ENCODE measurements at regions not wholly inside any gene's neighbourhood (a gene's known extent, or its start where the extent isn't known, plus 50 kb on each side); places are given as distances from the start of the nearest gene placed in this dataset.
"Not testable (repeated sequence)": the region's sequence is repeated elsewhere in the genome, so short reads cannot be mapped to it uniquely, and the experiment has no call there.

DNA sequence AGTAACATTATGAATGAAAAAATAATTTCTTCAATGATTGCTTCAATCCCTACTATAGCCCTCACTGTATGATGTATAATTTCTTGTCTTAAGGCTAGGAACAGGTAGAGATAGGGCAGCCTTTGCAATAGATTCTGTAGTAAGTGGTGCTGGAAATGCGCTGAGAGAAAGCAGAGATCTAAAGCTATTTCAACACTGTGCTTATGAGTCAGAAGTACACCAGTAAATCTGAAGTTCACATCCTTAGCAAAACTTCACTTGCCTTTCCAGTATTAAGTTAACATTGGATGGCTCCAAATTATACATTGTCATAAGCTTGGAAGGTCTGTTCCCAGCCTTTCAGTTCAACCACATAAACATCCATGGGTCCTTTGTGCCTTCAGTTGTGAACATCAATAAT, 178.2 kb upstream of the EPHA4 start:
- DNase-seq: no peak

DNA sequence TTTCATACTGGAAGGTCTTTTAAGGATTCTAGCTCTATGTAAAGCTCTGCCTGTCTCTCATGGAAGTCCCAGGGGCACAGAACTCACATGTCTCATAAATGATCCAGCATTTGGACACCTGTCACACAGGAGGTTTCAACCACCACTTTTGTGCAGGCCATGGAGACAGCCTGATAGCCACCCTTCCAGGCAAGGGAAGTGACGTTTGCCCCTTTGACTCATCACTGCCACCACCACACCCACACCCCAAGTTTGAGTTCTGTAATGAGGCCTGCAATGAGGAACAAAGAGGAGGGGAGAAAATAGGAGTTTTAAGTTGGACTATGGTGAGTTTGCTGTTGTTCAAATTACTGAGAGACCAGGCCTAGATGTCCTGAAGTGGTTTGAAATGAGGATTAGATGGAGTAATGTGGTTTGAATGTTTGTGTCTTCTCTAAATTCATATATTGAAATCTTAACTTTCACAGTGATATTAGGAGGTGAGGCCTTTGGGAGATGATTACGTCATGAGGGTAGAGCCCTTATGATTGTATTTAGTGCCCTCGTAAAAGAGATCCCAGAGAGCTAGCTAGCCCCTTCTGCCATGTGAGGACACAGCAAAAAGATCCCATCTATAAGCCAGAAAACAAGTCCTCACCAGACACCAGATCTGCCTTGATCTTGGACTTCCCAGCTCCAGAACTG, 175.3 kb upstream of the EPHA4 start:
- no peak for DNase-seq

DNA sequence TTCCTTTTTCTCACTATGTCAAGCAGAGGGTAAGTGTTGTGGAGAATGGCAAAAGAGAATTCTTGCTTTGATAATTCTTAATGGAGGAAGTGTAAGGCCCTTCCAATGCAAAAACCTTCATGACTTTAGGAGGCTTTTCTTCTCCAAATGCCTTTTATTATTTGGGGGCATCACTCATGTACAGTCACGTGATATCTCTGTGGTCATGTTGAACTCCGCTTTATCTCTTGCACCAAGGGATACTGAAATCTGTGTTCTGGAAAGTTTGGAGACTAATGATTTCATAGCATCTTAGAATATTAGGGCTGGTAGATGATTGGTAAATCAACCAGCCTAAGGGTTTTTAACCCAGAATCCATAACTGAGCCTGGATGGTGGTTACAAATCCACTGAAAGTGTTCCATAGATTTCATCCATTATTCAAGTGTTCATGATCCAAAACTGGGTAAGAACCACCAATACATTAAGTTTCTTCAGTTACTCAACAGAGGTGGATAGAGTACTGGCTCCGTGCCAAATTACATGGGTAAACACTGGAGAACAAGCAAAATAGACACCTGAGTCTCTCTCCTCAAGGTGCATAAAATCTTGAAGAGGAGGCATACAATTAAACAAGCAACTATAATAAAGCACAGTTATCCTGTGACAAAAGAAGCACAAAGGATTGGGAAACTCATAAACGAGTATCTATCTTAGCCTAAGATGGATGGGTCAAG, 169.6 kb upstream of the EPHA4 start:
- DNase-seq: no peak

DNA sequence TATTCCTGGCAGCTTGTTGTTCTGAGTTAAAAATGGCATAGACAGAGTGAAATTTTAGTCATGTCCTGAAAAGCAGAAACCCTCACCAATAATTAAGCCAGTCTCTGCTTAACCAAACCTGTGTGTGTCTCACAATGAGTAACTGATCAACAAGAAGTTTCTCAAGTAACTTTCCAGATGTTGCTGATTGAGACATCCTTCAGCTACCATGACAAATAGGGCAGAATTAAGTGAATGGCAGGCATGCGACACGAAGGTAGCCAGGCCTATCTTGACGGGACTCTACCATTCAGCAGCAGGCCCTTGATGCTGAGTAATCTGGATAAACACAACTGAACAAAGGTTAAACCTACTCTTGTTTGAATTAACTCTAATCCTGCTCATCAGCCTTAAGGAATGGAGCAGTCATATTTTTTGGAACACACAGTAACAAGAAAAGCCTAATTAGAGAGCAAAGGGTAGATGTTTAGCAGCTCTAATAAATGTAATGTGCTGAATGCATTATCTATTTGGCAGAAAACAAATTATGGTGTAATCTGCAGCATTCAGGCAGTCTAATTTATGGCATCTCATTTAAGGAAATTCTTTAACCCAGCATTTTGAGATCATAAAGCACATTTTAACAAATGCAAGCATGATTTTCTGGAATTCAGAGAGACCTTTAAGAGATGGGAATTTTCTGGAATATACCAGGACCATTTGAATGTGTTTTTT, 159.5 kb upstream of the EPHA4 start:
- DNase-seq: no peak

DNA sequence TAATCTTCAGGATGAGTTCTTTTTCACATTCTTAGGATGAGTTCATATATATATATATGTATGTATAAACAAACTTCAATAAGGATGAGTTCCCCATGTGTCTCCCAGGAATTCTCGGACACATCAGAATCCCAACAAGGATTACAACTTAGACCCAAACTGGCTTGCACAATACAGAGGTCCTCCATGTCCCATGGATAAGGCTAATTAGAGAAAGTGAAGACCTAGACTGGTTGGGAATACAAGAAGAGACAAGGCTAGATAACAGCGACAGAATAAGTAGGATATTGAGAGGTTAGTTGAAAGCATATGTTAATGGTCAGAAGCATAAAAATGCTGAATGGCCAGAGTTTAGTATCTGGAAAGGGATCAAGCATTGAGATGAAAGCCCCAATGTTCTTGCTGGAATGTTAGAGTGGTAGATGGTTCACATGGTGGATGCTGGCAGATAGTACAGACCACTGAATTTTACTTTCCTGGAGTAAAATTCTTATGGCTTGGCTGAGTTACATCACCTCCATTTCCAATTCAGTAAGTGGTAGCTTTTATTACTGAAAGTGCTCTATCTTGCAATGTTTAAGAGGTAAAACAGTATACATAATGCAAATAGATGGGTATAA, 154.9 kb upstream of the EPHA4 start:
- DNase-seq: no peak

DNA sequence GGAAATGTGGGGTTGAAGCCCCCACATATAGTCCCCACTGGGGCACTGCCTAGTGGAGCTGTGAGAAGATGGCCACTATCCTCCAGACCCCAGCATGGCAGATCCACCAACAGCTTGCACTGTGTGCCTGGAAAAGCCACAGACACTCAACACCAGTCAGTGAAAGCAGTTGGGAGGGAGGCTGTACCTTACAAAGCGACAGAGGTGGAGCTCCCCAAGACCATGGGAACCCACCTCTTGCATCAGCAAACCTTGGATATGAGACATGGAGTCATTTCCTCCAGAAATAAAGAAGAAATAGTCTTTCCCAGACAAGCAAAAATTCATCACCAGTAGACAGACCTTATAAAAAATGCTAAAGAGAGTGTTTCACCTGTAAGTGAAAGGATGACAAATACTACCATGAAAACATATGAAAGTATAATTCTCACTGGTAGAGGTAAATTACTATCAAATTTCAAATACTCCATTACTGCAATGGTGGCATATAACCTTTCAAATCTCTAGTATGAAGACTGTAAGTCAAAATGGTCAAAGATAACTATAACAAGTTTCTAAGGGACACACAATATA, 152.6 kb upstream of the EPHA4 start:
- no peak for DNase-seq

DNA sequence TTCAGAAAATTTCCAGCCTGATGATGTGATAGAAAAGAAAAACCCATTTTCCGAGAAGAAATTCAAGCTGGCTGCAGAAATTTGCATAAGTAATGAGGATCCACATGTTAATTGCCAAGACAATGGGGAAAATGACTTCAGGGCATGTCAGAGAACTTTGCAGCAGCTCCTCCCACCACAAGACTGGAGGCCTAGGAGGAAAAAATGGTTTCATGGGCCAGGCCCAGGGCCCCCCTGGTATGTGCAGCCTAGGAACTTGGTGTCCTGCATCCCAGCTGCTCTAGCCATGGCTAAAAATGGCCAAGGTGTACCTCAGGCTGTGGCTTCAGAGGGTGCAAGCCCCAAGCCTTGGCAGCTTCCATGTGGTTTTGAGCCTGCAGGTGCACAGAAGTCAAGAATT, 152.0 kb upstream of the EPHA4 start:
- DNase-seq: not testable (repeated sequence)

DNA sequence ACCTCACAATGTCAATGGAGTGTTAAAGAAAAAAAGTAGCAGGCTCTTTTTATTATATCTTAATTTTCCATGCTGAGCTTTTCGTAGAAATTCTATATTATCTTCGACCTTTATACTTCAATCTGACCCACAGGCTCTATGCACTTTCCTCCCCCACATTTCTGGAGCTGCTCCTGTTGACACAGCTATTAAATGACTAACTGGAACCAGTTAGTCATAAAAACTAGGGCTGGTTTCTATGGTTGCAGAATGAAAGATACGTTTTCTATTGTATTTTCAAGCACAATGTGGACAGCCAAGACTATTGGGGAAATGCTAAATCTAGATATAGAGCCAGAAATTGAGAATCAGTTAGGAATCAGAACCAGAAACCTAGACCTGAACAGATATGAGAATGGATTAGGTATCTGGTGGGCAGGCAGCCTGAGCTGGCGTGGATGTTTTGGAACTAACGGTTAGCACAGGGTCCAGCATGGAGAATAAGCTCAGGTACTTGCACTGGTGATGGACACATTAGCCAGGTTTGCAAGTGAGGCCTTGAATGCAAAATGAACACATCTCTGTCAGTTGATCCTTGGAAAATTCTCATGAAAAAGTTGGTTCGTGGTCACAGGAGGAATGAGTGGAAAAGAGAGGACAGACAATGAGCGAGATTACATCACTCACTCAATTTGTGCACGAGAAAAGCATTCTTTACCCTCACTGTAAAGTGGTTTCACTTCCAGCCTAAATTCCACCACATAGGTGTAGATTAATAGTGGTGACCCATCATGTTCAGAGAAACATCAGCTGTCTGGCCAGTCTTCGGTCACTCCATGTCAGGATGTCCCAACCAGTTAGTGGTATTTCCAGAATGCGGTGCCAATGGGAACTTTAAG, 144.6 kb upstream of the EPHA4 start:
- no peak for DNase-seq

DNA sequence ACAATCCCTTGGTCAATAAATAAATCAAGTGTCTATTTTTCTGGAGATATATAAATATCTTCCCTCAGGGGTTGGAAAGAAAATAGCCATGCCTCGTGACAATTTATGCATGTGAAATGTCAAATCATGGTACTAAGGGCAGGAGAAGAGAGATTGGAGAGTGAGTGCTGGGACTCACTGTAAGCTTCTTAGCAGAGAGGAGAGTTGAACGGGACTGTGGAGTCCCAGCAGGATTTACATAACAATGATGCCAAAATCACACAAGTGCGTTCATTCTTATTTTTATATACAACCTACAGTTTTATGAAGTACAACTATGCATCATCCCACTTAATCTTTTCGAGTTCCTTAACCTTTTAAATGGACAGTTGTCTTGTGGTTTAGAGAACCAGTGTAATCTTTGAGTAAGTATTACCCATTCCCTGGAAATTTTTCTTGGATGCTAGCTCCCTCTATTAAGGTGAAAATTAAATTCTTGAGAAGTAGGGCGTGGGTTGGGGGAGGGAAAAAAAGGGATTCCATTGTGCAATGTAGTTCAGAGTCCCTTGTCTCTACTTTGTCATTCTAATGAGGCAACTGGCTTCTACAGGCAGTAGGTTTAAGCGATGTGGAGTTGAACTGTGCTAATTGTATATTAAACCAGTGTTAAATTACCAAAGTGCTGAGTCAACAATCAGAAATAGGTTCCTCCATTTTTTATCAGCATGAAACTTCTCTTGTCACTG, 143.6 kb upstream of the EPHA4 start:
- no peak for DNase-seq

DNA sequence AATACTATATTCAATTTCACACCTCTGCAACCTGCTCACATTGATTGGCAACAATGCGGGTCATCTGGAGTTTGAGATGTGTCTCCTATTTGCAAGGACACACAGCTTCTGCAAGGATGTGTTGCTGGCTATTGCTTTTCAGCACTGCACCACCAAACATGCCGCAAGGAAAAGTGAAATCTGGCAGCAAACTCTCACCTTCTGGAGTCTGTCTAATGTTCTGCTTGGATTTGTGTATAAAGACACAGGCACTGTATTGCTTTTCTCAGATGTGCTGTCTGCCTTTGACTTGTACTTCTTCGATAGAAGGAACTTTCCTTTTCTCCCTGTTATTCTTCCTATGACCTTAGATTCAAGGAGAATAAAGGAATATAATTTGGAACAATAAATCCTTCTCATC, 138.6 kb upstream of the EPHA4 start:
- DNase-seq: no peak

DNA sequence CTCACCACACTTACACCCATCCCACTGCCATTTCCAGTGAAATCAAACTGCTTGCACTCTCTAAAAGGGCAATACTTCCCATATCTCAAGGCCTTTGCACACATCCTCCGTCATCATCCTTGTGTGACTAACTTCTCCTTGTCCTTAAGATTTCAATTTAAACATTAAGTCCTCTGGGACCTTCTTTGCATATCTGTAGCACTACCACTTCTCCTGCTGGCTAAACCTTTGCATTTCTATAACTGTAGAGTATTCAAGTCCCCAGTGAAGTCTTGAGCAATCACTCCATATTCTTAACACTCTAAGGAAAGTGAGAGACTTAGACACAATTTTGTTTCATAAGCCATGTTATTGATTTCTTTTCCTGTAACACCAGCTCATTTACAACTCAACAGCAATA, 136.8 kb upstream of the EPHA4 start:
- DNase-seq: no peak

DNA sequence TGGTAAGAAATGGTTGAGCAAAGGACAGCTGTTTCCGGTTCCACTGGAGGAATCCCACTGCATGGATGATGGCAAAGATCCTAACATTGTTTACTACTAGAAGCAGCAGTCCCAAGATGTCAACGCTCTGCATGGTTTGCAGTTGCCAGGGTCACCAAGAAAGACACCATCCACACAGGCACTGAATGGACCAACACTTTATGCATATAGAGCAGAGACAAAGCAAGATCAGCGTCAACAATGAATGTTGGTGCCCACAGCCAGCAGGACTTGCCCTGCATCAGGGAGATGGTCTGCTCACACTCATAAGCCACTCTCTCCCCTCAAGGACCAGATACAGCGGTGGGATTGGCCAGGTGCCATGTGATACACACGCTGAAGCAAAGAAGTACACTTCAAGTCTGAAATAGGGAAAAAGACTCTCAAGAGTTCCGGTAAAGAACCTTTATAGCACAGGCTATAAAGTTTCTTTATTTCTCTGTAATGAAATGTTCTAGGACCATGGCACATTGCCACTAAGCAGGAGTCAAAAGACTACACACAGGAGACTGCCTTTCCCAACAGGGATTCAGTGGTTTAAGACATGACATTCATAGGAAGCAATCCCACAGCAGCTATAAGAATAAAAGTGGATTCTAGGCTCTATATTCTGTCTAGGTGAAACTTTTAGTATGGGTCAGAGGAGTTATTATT, 133.2 kb upstream of the EPHA4 start:
- DNase-seq: no peak

DNA sequence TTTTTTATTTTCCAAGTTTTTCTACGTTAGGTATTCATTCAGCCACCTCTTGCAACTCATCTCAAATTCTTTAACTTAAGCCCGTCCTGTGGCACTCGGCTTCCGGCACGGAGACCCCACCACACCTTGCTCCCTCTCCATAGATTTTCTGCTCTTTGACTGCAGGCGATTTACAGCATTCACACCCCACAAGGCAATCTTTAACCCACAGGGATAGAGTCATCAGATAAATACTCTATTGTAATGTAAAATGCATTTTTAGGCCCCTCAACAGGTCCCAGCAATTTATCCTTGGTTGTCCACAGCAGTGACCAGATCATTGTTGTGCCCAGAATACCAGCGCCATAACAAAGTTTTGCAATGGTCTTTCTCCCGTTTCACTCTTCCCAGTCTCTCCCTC, 132.3 kb upstream of the EPHA4 start:
- no peak for DNase-seq

DNA sequence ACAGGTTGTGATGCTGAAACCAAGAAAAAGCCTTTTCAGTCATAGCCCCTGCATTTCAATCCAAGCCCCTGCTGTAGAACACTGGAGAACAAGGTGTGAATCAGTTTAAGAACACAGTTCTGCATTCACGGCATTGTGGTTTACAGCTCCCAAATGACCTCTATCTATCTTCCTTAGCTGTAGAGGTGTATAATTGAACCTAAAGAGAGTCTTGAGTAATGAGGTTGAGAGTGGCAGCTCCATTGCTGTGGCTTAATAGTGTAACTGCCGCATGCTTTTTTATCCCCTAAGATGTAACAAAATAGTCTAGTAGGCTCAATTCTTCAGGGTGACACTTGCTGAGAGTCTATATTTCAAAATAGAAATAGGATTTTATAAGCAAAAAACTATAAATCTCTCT, 121.3 kb upstream of the EPHA4 start:
- DNase-seq: no peak

DNA sequence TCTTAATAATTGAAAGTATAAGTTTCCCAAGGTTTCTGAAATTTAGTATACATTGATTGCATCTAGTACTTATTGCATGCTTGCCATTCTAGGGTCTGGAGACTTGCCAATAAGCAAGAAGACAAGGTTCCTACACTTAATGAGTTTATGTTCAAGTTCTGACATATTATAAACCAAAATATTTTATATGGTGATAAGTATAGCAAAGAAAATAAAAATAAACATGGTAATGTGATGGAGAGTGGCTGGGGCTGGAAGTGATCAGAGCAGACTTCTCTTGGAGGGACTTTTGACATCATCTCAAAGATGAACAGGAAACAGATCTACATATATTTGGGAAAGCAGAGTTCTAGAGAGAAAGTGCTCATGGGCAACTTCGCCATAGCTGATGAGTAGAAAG, 119.5 kb upstream of the EPHA4 start:
- no peak for DNase-seq

DNA sequence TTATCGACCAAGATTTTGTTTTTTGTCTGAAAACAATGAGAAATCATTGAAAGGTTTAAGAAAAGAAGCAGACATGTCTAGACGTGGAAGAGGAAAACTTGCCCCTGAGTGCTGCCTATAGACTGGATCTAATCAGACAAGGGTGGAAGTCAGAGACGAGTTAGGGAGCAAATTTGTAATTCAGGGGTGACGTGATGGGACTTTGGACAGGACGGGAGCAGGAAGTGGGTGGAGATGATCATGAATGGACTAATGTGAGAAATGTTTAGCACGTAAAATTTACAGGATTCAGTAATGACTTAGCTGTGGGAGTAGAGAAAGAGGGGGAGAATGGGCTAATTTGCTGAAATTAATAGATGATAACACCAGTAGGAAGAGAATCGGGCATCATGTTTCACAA, 117.0 kb upstream of the EPHA4 start:
- no peak for DNase-seq

DNA sequence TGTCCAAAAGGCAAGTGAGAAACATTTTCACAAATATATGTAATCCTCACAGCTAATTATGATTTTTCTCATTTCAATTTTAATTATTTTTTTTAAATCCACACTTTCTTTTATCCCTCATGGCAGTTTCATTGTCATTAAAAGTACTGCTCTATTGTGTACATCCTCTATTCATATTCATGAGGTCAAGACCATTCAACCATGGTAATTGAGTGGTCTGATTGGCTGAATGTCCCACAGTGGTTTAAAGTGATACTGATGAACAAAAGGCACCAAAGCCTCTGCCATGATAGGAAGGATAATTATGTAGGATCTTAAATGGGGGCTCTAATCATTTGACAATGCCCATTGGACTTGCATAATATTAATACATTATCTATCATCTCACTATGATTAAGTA, 108.4 kb upstream of the EPHA4 start:
- no peak for DNase-seq

DNA sequence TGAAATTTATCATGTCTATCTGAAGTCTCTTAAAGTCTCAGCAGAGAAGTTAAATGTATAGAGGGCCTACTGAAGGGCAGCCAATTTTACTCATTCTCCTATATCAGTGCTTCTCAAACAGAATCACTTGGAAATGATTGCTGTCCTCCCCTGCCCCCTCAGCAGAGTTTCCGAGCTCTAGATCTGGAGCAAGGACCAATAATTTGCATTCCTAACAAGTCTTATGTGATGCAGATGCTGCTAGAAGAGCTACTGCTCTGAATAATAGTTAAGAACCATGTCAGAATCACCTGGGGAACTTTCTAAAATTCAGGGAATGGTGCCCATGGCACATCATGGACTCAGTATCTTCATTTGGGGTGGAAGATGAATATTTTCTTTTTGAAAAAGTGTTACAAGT, 105.6 kb upstream of the EPHA4 start:
- no peak for DNase-seq

DNA sequence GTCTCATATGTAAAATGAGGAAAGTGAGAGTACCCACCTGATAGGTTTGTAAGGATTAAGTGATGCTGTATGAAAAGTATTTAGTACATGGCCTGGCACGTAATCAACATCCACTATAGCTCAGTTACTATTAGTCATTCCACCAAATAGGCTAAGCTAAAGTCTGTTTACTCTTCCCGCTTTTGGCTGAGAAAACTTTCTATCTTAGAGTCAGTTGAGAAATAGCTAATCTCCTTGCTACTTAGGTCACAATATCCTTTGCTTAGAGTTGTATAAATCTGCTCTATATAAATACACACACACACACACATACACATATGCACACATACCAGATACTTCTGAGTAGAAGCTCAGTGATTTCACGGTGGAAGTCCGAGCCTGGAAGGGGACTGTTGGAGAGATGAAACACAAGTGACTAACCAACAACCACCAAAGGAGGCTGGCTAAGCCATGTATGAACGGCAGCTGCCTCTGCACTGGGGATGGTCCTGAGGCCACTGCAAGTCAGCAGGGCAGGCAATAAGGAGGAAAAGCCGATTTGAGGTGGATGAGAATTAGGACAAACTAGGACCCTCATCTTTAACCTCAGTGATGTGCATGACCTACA, 104.6 kb upstream of the EPHA4 start:
- DNase-seq: no peak

DNA sequence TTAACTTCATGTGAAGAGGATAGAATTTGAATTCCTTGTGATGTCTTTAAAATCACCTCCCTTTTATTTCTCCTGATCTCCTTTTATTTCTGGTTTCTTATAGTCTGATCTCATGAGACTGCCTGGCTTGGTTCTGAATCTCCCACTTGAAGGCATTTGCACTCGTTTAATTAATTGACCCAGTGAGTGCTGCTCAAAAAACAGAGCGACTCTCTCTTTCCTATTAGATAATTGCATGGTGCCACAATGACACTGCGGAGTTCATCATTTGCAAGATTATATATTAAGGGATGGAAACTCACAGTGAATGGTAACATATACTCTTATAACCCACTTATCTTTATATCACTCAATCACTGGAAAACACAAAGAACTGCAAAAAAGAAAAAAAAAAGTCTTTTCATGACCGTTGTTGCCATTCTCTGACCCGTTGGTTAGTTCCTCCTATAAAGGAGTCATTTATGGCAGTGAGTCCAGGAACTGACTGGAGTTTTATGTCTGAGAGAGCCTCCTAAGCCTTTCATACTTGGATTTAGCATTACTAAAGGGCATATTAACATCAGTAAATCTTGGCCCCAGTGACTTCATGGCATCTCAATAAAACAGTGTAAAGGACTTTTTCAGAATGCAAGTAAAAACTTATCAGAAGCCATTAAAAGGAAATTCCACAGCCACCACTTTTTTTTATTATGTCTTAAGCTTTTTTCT, 103.3 kb upstream of the EPHA4 start:
- no peak for DNase-seq

All from 8988T (cell line).